Gastrocnemius medialis (tissue), 4 donors: ENCODE measurements at regions not wholly inside any gene's neighbourhood (a gene's known extent, or its start where the extent isn't known, plus 50 kb on each side); places are given as distances from the start of the nearest gene placed in this dataset.

Experiments
- CTCF ChIP-seq, 5 experiments: fragments of 450-650 bp in 3 of 5; fragments of 200-600 bp in 2 of 5; sonication (generic) in 2 of 5; IDR thresholded peaks in 4 of 5; conservative IDR thresholded peaks in 1 of 5; 1 replicate in 4 of 5; 2 replicates in 1 of 5; pipeline ENCODE4 v1.5.1; 2016 to 2019; ENCODE audit warnings: antibody characterized with exemption in 5 of 5, mild to moderate bottlenecking in 3 of 5, moderate library complexity in 3 of 5
- POLR2A ChIP-seq, 2 donors: fragments of 450-650 bp; IDR thresholded peaks; one replicate each; pipeline ENCODE4 v1.6.1; 2017; ENCODE audit warnings: antibody characterized with exemption in 2 of 2, mild to moderate bottlenecking in 2 of 2, moderate library complexity in 2 of 2

- no peak for TF ChIP-seq CTCF (IDR thresholded peaks at IDR 0.05 in 4 of 5, conservative IDR thresholded peaks at IDR 0.05 in 1 of 5)
- TF ChIP-seq POLR2A (IDR thresholded peaks at IDR 0.05) = no peak
Observed at GRCh38 chr1:14338509-14338908, 260.0 kb upstream of the KAZN start.
